HG02852 (cell line): ENCODE measurements at regions not wholly inside any gene's neighbourhood (a gene's known extent, or its start where the extent isn't known, plus 50 kb on each side); places are given as distances from the start of the nearest gene placed in this dataset.

Experiments
- ATAC-seq: cut with Tn5 transposase; IDR thresholded peaks from one replicate; pipeline ENCODE4 v1.9.1; 2021; ENCODE audit warnings: mild to moderate bottlenecking, moderate library complexity; ENCODE audit not compliant: unreplicated experiment

GRCh38 chr9:126017758-126018157 is 270.6 kb downstream of the PBX3 start:
- no peak for ATAC-seq

DNA sequence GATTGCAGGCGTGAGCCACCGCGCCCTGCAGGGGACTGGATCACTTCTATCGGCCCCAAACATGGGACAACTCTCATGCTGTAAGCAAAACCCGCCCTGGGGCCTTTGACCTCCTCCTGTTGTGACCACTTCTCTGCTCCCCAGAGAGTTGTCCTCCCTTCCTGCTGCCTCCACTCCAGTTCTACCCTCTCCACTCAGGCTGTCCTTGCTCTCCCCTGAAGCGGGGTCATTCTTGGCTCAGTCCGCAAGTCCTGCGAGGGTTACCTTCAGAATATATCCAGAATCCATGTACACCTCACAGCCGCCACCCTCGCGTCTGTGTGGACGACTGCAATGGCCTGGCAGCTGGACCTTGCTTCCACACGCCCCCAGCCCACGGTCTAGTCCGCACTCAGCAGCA is 273.7 kb downstream of the PBX3 start:
- no peak for ATAC-seq

DNA sequence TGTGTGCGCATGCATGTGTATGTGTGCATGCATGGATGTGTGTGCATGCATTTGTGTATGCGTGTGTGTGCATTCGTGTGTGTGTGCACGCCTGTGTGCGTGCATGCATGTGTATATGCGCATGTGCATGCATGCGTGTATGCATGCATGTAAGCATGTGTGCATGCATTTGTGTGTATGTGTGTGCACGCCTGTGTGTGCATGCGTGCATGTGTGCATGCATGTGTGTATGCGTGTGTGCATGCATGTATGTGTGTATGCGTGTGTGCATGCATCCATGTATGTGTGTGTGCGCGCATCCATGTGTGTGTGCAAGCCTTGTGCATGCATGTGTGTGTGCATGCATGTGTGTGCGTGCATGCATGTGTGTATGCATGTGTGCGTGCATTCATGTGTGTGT is 276.8 kb downstream of the PBX3 start:
- ATAC-seq: no peak

- ATAC-seq: no peak
Measured at GRCh38 chr9:126024581-126025230, 277.5 kb downstream of the PBX3 start.

DNA sequence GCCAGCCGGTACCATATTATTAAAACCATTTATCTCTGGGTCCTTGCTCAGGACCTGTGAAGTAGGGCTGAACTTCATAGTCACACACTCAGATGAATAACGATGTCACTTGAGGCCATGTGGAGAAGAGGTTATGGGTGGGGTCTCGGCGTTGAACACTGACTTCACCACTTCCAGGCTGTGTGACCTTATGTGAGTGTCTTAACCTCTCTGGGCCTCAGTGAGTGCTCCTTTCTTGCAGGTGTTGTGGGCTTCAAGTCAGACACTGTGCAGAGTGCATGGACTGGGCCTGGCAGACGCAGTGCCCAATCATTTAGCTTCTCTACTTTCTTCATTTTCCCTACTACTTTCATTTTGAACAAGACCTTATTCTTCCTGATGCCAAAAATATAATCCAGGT is 278.8 kb downstream of the PBX3 start:
- no peak for ATAC-seq

GRCh38 chr9:126027566-126027965 is 280.4 kb downstream of the PBX3 start:
- no peak for ATAC-seq

DNA sequence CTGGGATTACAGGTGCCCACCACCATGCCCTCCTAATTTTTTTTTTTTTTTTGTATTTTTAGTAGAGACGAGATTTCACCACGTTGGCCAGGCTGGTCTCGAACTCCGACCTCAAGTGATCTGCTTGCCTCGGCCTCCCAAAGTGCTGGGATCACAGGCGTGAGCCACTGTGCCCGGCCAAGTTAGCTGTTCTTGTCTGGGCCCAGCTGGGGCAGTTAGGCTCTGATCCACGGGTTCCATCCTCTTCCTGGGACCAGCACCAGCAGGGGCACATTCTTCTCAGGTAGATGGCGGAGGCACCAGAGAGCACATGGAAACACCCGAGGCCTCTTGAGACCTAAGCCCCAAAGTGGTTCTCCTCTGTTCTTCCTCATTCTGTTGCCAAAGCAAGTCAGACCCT is 281.6 kb downstream of the PBX3 start:
- ATAC-seq: no peak

- ATAC-seq: no peak
Measured at GRCh38 chr9:126030716-126031115, 283.5 kb downstream of the PBX3 start.

- no peak for ATAC-seq
Measured at GRCh38 chr9:126031116-126031515, 283.9 kb downstream of the PBX3 start.

DNA sequence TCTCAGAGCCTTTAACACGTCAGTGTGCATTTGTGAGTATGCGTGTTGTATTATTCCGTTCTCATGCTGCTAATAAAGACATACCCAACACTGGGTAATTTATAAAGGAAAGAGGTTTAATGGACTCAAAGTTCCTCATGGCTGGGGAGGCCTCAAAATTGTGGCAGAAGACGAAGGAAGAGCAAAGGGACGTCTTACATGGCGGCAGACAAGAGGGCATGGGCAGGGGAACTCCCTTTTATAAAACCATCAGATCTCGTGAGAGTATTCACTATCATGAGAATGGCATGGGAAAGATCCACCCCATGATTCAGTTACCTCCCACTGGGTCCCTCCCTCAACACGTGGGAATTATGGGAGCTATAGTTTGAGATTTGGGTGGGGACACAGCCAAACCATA is 285.0 kb downstream of the PBX3 start:
- ATAC-seq: no peak

- no peak for ATAC-seq
Measured at GRCh38 chr9:126033318-126033717, 286.1 kb downstream of the PBX3 start.

- ATAC-seq: no peak
Measured at GRCh38 chr9:126033956-126034355, 286.8 kb downstream of the PBX3 start.

DNA sequence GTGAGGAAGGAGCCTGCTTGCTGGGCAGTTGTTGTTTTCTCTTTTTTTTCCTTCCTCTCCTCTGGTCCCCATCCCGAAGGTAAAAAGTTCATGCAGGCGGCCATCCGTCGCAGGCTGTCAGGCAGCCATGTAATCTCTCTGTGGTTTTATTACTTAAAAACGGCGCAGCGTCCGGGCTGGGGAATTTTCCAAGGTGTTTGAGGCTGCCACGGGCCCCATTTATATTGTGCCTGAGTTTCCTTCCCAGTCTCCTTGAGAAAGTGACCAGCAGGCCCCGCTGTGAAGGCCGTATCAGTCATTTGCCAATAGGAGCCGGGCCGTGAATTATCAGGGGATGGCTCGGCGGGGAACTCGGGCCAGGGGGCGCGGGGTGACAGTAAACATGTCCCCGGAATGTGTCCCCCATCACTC is 289.7 kb downstream of the PBX3 start:
- ATAC-seq: no peak

GRCh38 chr9:126038790-126039189 is 287.8 kb upstream of the MVB12B start:
- ATAC-seq: no peak

GRCh38 chr9:126043681-126044080 is 282.9 kb upstream of the MVB12B start:
- no peak for ATAC-seq

- ATAC-seq: no peak
Measured at GRCh38 chr9:126049088-126049487, 277.5 kb upstream of the MVB12B start.

DNA sequence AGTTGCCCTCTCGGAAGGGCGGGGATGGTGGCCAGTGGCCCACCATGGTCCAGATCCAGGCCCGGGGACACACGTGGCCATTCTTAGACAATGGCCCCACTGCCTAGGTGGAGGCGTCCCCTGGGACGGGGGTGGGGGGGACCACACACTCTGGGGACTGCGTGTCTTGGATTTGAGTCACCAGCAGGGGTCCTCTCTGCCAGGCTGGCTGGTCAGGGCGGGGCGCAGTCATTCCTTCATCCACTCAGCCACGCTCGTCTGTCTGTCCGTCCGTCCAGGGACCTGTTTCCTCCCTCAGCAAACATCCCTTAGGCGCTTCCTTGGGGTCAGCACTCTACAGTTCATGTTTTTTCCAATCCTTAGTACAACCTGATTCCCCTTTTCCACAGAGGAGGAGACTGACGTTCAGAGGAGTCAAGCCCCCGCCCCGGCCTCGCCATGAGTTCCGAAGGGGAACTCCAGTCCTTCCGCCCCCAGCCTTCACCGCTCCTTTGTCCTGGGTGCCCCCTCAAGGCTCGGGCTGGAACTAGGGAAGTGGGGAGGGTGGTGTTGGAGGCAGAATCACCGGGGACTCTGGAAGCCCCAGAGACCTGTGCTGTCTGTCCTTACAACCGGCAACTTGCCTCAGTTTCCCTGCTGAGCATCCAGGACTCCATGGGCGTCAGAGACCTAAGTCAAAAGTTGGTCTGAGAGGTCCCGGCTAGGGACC is 276.6 kb upstream of the MVB12B start:
- no peak for ATAC-seq

GRCh38 chr9:126050605-126050990 is 276.0 kb upstream of the MVB12B start:
- no peak for ATAC-seq

DNA sequence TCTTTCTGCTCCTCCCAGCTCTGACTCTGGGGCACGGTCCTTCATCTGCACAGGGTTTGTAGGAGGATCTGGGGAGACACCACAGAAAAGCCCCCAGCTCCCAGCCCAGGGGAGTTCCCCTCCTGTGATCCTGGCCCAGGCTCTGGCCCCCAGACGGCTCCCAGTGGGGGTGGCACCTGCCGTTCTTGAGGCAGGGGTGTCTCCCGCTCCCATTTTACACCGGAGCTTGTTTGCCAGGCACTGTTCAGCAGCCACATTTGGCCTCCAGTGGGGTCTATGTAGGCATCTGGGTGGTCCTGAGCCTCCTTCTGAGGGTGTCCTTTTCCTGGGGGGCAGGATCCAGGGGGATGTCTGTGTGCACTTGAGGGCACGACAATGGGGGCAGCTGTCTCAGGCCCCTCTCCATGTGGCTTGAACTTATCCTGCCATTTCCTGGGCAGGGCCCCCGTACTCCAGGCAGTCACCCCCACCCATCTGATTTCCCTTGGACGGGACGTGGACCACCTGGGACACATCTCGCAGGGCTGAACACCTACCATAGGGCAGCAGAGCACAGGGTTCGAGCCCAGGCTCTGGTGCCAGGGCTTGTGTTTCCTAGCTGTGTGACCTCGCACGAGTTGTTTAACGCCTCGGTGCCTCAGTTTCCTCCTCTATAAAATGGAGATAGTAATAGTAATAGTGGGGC is 275.0 kb upstream of the MVB12B start:
- ATAC-seq: no peak

DNA sequence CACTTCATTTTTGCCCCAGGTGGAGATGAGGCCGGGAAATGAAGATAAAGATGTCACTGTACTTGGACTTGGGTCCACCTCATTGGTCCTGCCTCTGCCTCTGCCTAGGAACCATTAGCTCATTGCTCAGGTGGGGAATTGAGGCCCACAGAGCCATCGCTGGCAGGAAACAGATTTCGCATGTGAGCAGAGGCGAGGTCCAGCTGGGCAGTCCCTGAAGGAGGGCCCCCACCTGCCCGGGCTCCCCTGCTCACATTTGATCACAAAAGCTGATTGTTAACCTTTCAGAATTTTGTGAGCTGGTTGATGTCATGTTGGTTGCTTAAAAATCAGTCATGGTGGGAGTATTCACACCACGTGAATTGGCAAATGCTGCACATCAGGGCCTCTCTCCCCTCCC is 273.8 kb upstream of the MVB12B start:
- no peak for ATAC-seq

- no peak for ATAC-seq
Measured at GRCh38 chr9:126053913-126054312, 272.7 kb upstream of the MVB12B start.

DNA sequence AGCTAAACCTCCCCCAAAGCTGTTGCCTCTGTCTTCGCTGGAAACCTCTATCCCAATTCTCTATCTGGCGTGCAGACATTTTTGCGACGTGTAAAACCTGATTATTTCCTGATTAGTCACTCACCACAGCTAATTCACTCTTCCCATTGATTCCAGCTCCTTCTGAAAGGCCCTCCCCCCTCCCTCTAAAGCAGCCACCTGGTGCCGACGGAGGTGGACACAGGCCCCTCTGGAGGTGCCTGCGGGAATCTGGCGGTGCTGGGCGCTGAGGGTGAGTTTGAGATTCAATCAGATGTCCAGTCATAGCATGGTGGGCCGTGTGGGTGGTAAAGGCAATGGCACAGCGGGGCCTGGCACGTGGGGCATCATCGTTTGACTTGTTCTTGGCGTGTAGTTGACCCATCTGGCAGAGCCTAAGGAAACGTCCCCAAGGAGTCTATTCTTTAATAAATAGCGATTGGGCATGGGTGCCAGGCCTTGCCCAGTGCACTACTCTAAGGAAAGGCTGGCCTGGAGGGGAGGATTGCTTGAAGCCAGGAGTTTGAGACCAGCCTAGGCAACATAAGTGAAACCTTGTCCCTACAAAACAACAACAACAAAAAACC is 271.1 kb upstream of the MVB12B start:
- no peak for ATAC-seq
